Thyroid gland (tissue), 4 donors: ENCODE measurements at regions not wholly inside any gene's neighbourhood (a gene's known extent, or its start where the extent isn't known, plus 50 kb on each side); places are given as distances from the start of the nearest gene placed in this dataset.

Source experiments
- CTCF ChIP-seq, 6 experiments: fragments of 200-600 bp in 3 of 6; fragments of 450-650 bp in 3 of 6; sonication (generic) in 3 of 6; IDR thresholded peaks; one replicate each; pipeline ENCODE4 v1.5.1; 2016 to 2019; ENCODE audit warnings: antibody characterized with exemption in 6 of 6, mild to moderate bottlenecking in 2 of 6, inconsistent platforms in 1 of 6, moderate library complexity in 1 of 6
- POLR2A ChIP-seq, 2 donors: fragments of 450-650 bp; IDR thresholded peaks; one replicate each; pipeline ENCODE4 v1.6.1; 2017; ENCODE audit warnings: antibody characterized with exemption in 2 of 2, mild to moderate bottlenecking in 2 of 2, moderate library complexity in 1 of 2

- TF ChIP-seq CTCF (IDR thresholded peaks at IDR 0.05), result no peak
- no peak for TF ChIP-seq POLR2A (IDR thresholded peaks at IDR 0.05)
Measured at GRCh38 chr11:42112866-42113265, 653.4 kb upstream of the LRRC4C start.
